CD4-positive, CD25-positive, alpha-beta regulatory T cell (primary cell): ENCODE measurements at regions not wholly inside any gene's neighbourhood (a gene's known extent, or its start where the extent isn't known, plus 50 kb on each side); places are given as distances from the start of the nearest gene placed in this dataset.

Source experiments
- ATAC-seq, 2 donors: fragments of 150-1000 bp; cut with Tn5 transposase; one replicate each; pipeline ENCODE4 v1.10.0; 2021; ENCODE audit warnings: low read depth in 2 of 2, moderate number of reproducible peaks in 2 of 2, moderate library complexity in 1 of 2
- DNase-seq, 3 donors: peaks; one replicate each; pipeline versions ENCODE4 v3.0.0 to v3.0.0-alpha.2; 2012 to 2022; ENCODE audit warnings: mixed read lengths in 1 of 3
- H3K27ac ChIP-seq: one replicate; pipeline ENCODE4 v1.7.0; 2013; ENCODE audit warnings: mild to moderate bottlenecking, low read length; ENCODE audit not compliant: insufficient read depth, poor library complexity, severe bottlenecking
- H3K27me3 ChIP-seq: one replicate; pipeline ENCODE4 v1.7.0; 2013; ENCODE audit warnings: low read length; ENCODE audit not compliant: control insufficient read depth, insufficient read depth
- H3K36me3 ChIP-seq: one replicate; pipeline ENCODE4 v1.7.0; 2013; ENCODE audit warnings: mild to moderate bottlenecking, low read length, moderate library complexity; ENCODE audit not compliant: control insufficient read depth, insufficient read depth
- H3K4me1 ChIP-seq: 2 replicates; pipeline ENCODE4 v1.7.0; 2013; ENCODE audit warnings: mild to moderate bottlenecking, low read length; ENCODE audit not compliant: insufficient read depth, control insufficient read depth, poor library complexity, severe bottlenecking
- H3K4me3 ChIP-seq: one replicate; pipeline ENCODE4 v1.7.0; 2013; ENCODE audit warnings: low read depth, mild to moderate bottlenecking, low read length, moderate library complexity
- H3K9me3 ChIP-seq, 2 experiments: 1 replicate in 1 of 2; 2 replicates in 1 of 2; pipeline ENCODE4 v1.7.0; 2013; ENCODE audit warnings: low read length in 2 of 2, mild to moderate bottlenecking in 1 of 2, moderate library complexity in 1 of 2; ENCODE audit not compliant: control insufficient read depth in 2 of 2
- H3K27ac Mint-ChIP-seq, 3 donors: one replicate each; pipeline ENCODE4 v1.8.0; 2020 to 2022; ENCODE audit warnings: mild to moderate bottlenecking in 3 of 3, mixed read lengths in 3 of 3, moderate library complexity in 2 of 3
- H3K27me3 Mint-ChIP-seq: one replicate; pipeline ENCODE4 v1.8.0; 2022; ENCODE audit warnings: mild to moderate bottlenecking, mixed read lengths
- H3K36me3 Mint-ChIP-seq: one replicate; pipeline ENCODE4 v1.8.0; 2020; ENCODE audit warnings: mixed read lengths
- H3K4me1 Mint-ChIP-seq, 4 donors: one replicate each; pipeline ENCODE4 v1.8.0; 2020 to 2022; ENCODE audit warnings: mixed read lengths in 4 of 4, mild to moderate bottlenecking in 1 of 4
- H3K4me3 Mint-ChIP-seq, 4 donors: one replicate each; pipeline ENCODE4 v1.8.0; 2020 to 2022; ENCODE audit warnings: mild to moderate bottlenecking in 4 of 4, mixed read lengths in 4 of 4, moderate library complexity in 3 of 4
- H3K9me3 Mint-ChIP-seq, 7 donors: one replicate each; pipeline ENCODE4 v1.8.0; 2020 to 2022; ENCODE audit warnings: mixed read lengths in 7 of 7, mild to moderate bottlenecking in 3 of 7, moderate library complexity in 2 of 7

DNA sequence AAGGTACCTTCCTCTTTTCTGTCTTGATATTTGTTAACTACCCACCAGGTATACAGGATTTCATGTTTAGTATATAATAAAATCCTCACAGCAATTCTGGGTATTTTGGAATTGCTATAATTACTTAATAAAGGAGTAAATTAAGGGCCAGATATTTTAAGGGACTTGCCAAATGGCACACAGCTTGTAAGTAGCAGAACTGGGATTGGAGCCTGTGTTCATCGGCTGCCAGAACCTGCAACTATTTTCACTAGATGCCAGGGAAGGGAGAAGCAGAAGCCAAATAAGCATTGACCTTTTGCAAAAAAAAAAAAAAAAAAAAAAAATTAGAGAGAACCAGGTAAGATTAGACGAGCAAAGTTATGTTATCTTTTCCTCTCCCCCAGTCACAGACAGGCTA, 683.3 kb upstream of the CADM2 start:
- peaks cover 2 to 20% (median 8%) of the 10 kb centered on the region in 7 donors for H3K9me3 Mint-ChIP-seq
- Histone ChIP-seq H3K27ac (no peak overlapping the region), H3K27me3 (no peaks in the 10 kb centered on the region), H3K4me1 (no peaks in the 10 kb centered on the region), H3K9me3 (peaks cover 2 to 5% of the 10 kb centered on the region in 2 experiments), H3K4me3 (no peak overlapping the region), H3K36me3 (no peaks in the 10 kb centered on the region)
- ATAC-seq (no peak), DNase-seq (no peak)
- H3K27ac Mint-ChIP-seq: no peak overlapping the region
- no peak overlapping the region for H3K4me3 Mint-ChIP-seq
- no peaks in the 10 kb centered on the region for H3K27me3 Mint-ChIP-seq
- H3K4me1 Mint-ChIP-seq: no peaks in the 10 kb centered on the region
- no peaks in the 10 kb centered on the region for H3K36me3 Mint-ChIP-seq

DNA sequence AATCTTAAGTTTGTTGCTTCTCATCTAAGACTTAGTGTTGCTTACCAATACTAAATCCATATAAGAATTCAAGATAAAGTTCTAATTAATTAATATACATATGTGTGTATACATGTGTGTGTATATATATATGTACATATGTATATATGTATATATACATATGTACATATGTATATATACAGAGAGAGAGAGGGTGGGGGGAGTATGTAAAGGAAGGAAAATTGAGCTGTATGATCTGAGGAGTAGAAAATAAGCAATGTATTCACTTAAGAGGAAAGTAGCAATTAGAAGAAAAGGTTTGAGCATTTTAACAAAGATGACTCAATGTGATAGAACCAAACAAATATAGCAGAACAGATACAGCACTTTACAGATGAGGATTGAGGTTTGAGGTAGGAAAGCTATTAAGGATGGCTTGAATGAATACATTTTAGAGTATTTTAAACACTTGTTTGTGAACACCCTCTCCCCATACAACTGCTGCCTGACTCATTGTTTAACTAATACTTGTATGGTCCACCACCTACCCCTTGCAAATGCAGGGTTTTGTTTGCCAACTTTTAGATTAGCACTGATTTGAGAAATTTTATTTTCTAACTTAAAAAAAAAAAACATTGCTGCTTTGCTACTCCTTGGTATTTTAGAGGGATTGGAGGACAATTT, 681.1 kb upstream of the CADM2 start:
- peaks cover 2 to 25% (median 5%) of the 10 kb centered on the region in 7 donors for H3K9me3 Mint-ChIP-seq
- no peak overlapping the region for H3K4me3 ChIP-seq

DNA sequence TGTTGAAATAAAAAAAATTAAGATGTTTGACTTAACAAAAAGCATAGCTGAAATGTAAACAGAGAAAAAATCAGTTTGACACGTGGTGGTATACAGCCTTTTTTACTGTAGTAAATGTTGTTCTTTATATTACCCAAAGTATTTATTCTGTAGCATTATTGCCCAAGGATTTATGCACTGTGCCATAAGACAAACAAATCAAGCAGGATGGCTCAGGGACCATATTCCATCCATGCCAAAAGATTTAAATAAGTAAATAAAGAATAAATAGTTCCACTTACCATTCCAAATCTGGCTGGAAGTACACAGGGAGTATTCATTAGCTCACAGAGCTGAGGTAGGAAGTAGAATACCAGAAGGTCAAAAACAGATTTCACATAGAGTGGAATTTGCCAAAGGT, 666.7 kb upstream of the CADM2 start:
- DNase-seq: no peak
- no peak overlapping the region for H3K27ac Mint-ChIP-seq
- no peak overlapping the region for H3K27ac ChIP-seq
- no peaks in the 10 kb centered on the region for H3K4me1 Mint-ChIP-seq
- no peaks in the 10 kb centered on the region for H3K27me3 ChIP-seq
- H3K4me1 ChIP-seq: no peaks in the 10 kb centered on the region
- H3K4me3 Mint-ChIP-seq: no peak overlapping the region
- H3K9me3 ChIP-seq: peaks cover 0 to 6% of the 10 kb centered on the region in 2 experiments
- H3K4me3 ChIP-seq: no peak overlapping the region
- H3K27me3 Mint-ChIP-seq: no peaks in the 10 kb centered on the region
- peaks cover 0 to 34% (median 3%) of the 10 kb centered on the region in 7 donors for H3K9me3 Mint-ChIP-seq
- ATAC-seq: no peak
- H3K36me3 Mint-ChIP-seq: no peaks in the 10 kb centered on the region
- H3K36me3 ChIP-seq: no peaks in the 10 kb centered on the region

More for the DNA sequence above, 681.1 kb upstream of the CADM2 start:
- Histone ChIP-seq H3K27ac (no peak overlapping the region), H3K27me3 (no peaks in the 10 kb centered on the region), H3K4me1 (no peaks in the 10 kb centered on the region), H3K36me3 (no peaks in the 10 kb centered on the region), H3K9me3 (peaks cover 2 to 8% of the 10 kb centered on the region in 2 experiments)
- H3K4me1 Mint-ChIP-seq: no peaks in the 10 kb centered on the region
- no peaks in the 10 kb centered on the region for H3K27me3 Mint-ChIP-seq
- H3K4me3 Mint-ChIP-seq: no peak overlapping the region
- no peak for DNase-seq
- H3K27ac Mint-ChIP-seq: no peak overlapping the region
- no peak for ATAC-seq
- H3K36me3 Mint-ChIP-seq: no peaks in the 10 kb centered on the region

DNA sequence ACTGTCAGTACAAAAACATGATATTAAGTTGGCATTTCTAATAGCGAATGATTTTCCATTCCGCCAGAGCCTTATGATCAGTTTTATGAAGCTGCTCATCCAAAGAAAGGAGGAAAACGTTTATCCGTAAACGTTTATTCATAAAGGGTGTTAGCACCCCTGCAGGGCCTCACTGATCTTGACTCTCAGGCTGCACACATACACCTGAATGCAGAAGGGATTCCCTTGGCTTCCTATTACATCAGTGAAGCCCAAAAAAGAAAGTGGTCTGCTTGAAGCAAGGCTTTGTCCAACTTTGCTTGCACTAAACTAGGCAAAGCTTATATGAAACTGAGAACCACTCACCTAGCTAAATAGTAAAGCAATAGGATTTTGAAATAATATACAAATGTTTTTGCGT, 659.5 kb upstream of the CADM2 start:
- Histone ChIP-seq H3K27me3 (no peaks in the 10 kb centered on the region), H3K9me3 (no peaks in the 10 kb centered on the region), H3K4me1 (no peaks in the 10 kb centered on the region), H3K4me3 (no peak overlapping the region), H3K36me3 (no peaks in the 10 kb centered on the region), H3K27ac (no peak overlapping the region)
- Mint-ChIP-seq H3K27me3 (no peaks in the 10 kb centered on the region), H3K4me3 (no peak overlapping the region), H3K36me3 (no peaks in the 10 kb centered on the region), H3K27ac (no peak overlapping the region), H3K4me1 (no peaks in the 10 kb centered on the region), H3K9me3 (peaks cover 0 to 13% (median 2%) of the 10 kb centered on the region in 7 donors)
- DNase-seq (no peak), ATAC-seq (no peak)

DNA sequence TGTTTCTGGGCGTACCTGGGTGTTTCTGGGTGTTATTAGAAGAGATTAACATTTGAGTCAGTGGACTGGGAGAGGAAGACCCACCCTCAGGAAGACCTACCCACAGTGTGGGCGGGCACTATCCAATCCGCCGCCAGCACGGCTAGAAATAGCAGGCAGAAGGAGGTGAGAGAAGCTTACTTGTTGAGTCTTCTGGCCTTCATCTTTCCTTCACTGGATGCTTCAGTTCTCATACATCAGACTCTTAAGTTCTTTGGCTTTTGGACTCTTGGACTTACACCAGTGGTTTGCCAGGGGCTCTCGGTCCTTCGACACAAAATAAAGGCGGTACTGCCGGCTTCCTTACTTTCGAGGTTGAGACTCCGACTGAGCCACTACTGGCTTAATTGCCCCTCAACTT, 654.6 kb upstream of the CADM2 start:
- no peak overlapping the region for H3K27ac ChIP-seq
- H3K36me3 Mint-ChIP-seq: no peaks in the 10 kb centered on the region
- peaks cover 0 to 21% (median 2%) of the 10 kb centered on the region in 7 donors for H3K9me3 Mint-ChIP-seq
- ATAC-seq: no peak
- no peaks in the 10 kb centered on the region for H3K4me1 Mint-ChIP-seq
- H3K4me3 Mint-ChIP-seq: no peak overlapping the region
- H3K27ac Mint-ChIP-seq: peak overlapping the region in 1 of 3 donors; percentile 11
- H3K9me3 ChIP-seq: no peaks in the 10 kb centered on the region
- no peaks in the 10 kb centered on the region for H3K4me1 ChIP-seq
- no peak overlapping the region for H3K4me3 ChIP-seq
- DNase-seq: no peak
- no peaks in the 10 kb centered on the region for H3K27me3 Mint-ChIP-seq
- H3K27me3 ChIP-seq: no peaks in the 10 kb centered on the region
- H3K36me3 ChIP-seq: no peaks in the 10 kb centered on the region

DNA sequence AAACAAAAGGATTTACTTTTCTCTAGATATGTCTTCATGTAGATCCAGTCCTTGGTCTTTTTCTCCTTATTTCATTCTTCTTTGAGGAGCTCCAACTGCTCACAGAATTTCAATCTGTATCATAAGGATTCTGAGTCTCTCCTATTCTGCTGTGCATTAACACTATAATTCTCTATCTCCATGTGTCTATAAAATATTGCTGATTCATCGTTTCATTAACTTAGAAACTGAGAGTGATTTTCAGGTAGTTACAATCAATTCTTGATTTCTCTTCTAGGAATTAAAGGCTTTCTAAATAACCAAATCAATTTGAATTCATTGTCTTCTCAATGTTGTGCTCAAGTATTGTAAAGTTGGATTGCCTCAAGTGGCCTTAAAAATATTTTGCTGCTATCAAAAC, 651.5 kb upstream of the CADM2 start:
- Mint-ChIP-seq H3K36me3 (no peaks in the 10 kb centered on the region), H3K9me3 (peaks cover 0 to 17% (median 2%) of the 10 kb centered on the region in 7 donors), H3K4me1 (no peaks in the 10 kb centered on the region), H3K4me3 (no peak overlapping the region), H3K27me3 (no peaks in the 10 kb centered on the region), H3K27ac (no peak overlapping the region)
- no peaks in the 10 kb centered on the region for H3K9me3 ChIP-seq
- H3K27me3 ChIP-seq: no peaks in the 10 kb centered on the region
- no peak overlapping the region for H3K4me3 ChIP-seq
- no peak for DNase-seq
- no peak for ATAC-seq
- no peak overlapping the region for H3K27ac ChIP-seq
- H3K36me3 ChIP-seq: no peaks in the 10 kb centered on the region
- no peaks in the 10 kb centered on the region for H3K4me1 ChIP-seq

DNA sequence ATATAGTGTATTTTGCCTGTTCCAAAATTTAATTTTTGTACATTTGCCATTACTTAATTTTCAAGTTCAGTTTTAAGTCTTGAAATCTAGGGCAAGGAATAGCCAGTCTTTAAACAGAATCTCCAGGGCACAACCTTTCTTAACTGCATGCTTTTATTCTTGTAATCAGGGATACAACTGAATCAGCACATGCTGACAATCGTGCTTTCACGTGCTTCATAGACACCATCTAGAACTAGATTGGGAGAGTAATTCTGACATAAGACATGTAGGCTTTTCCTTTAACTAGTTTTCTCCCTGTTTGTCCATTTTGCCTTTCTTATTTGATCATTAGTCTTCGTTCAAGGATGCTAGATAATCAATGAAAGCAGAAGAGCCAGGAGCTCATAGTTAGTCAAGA, 650.4 kb upstream of the CADM2 start:
- no peak overlapping the region for H3K27ac Mint-ChIP-seq
- H3K27ac ChIP-seq: no peak overlapping the region
- no peak for ATAC-seq
- no peaks in the 10 kb centered on the region for H3K36me3 Mint-ChIP-seq
- no peaks in the 10 kb centered on the region for H3K27me3 Mint-ChIP-seq
- DNase-seq: no peak
- no peak overlapping the region for H3K4me3 Mint-ChIP-seq
- peaks cover 0 to 17% (median 0%) of the 10 kb centered on the region in 7 donors for H3K9me3 Mint-ChIP-seq
- no peaks in the 10 kb centered on the region for H3K4me1 Mint-ChIP-seq
- no peaks in the 10 kb centered on the region for H3K9me3 ChIP-seq
- no peaks in the 10 kb centered on the region for H3K27me3 ChIP-seq
- no peaks in the 10 kb centered on the region for H3K4me1 ChIP-seq
- no peaks in the 10 kb centered on the region for H3K36me3 ChIP-seq
- no peak overlapping the region for H3K4me3 ChIP-seq

DNA sequence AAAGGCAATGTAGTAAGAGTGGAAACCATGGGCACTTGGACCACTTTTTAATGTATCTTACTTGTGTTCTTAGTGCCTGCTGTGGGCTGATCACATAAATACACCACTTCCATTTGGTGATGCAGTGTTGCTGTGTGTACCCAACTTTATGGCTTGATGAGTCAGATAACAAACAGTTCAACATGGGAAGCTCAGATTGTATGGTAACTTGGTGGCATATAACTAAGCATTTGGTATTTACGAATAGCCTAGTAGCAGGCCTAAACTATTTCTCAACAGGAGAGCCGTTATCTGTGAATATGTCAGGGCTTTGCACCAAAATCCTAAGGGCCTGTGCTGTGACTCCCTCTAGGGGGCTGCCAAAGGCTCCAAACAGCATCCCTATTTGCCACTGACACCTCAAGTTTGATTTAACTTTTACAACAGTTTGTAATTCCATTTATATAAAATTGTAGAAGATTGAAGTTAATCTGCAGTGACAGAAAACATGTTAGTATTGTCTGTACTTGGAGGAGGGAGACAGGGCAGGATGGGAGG, 640.4 kb upstream of the CADM2 start:
- no peak overlapping the region for H3K27ac ChIP-seq
- Mint-ChIP-seq H3K4me1 (no peaks in the 10 kb centered on the region), H3K27me3 (no peaks in the 10 kb centered on the region), H3K9me3 (peaks cover 0 to 15% (median 8%) of the 10 kb centered on the region in 7 donors), H3K4me3 (no peak overlapping the region), H3K27ac (no peak overlapping the region), H3K36me3 (no peaks in the 10 kb centered on the region)
- H3K4me3 ChIP-seq: no peak overlapping the region
- ATAC-seq (no peak), DNase-seq (no peak)
- peaks cover 0 to 1% of the 10 kb centered on the region in 2 experiments for H3K9me3 ChIP-seq
- no peaks in the 10 kb centered on the region for H3K4me1 ChIP-seq
- no peaks in the 10 kb centered on the region for H3K27me3 ChIP-seq
- H3K36me3 ChIP-seq: no peaks in the 10 kb centered on the region
